ENCODE measurements at regions not wholly inside any gene's neighbourhood (a gene's known extent, or its start where the extent isn't known, plus 50 kb on each side); places are given as distances from the start of the nearest gene placed in this dataset.
A peak's percentile ranks its signal among the peaks of the same experiment; 100 is the strongest.

DNA sequence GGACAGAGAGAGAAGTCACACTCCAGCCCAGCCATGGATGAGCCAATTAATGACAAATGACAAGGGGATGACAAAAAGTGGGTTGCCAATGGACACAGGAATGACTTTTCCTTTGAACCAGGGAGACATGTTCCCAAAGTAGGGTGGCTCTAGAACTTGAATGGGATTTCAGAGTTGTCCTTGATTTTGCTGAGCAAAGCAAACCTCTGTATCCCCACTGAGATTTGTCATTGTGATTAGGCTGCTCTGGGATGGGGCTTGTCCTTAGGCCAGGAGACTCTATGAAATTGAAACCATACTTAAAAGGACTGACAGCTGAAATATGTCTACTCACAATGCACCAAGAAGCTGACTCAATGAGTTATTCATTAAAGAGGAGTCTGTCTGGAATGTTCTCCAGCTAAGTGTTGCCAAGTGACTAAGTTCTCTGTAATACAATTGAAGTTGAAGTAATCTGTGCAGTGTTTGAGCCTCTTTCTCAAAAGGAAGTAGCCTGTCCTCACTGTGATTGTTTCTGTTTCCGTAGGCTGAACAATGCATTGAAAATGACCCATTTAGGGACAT is 69.0 kb upstream of the PCDH9 start:
- no peak for TF ChIP-seq ESRRA (IDR thresholded peaks at IDR 0.05; ENCODE audit: borderline replicate concordance, low read length)
- no peak for TF ChIP-seq BCL3 (IDR thresholded peaks at IDR 0.05)
- no peak for TF ChIP-seq TFCP2L1 (CRISPR knock-in tag; IDR thresholded peaks at IDR 0.05)
- no peak for TF ChIP-seq RARB (CRISPR knock-in tag; IDR thresholded peaks at IDR 0.05)
- no peak for TF ChIP-seq SMC3 (IDR thresholded peaks at IDR 0.05)
- no peak for TF ChIP-seq HDAC2 (IDR thresholded peaks at IDR 0.05)
- peak; percentile 71 for TF ChIP-seq MAFK (IDR thresholded peaks at IDR 0.05; ENCODE audit: partially characterized antibody)
- no peak for TF ChIP-seq CBX2 (IDR thresholded peaks at IDR 0.05; ENCODE audit: borderline replicate concordance, low read depth)
- TF ChIP-seq POLR2A (IDR thresholded peaks at IDR 0.05; ENCODE audit: low read length) = no peak
- no peak for TF ChIP-seq EP300 (IDR thresholded peaks at IDR 0.05)
- no peak for TF ChIP-seq MAX (IDR thresholded peaks at IDR 0.05)
- TF ChIP-seq ZSCAN20 (CRISPR knock-in tag; IDR thresholded peaks at IDR 0.05) = no peak
- no peak for TF ChIP-seq CHD4 (IDR thresholded peaks at IDR 0.05; ENCODE audit: borderline replicate concordance)
- TF ChIP-seq CEBPB (IDR thresholded peaks at IDR 0.05) = no peak
- 0 out of 2 replicates have a peak, but pooled peaks have one; percentile 20 for TF ChIP-seq JUNB (IDR thresholded peaks at IDR 0.05)
- no peak for TF ChIP-seq REST (IDR thresholded peaks at IDR 0.05)
- no peak for TF ChIP-seq FOSL2 (IDR thresholded peaks at IDR 0.05)
- 0 out of 2 replicates have a peak, but pooled peaks have one; percentile 4 for TF ChIP-seq FOSL2 (CRISPR knock-in tag; IDR thresholded peaks at IDR 0.05)
- H3K27ac ChIP-seq = peak overlapping the region; percentile 54 to 57; a peak in 4 of 6 replicates
- POLR2A ChIA-PET = no interaction called here
- H3K4me1 ChIP-seq = peaks cover 6% of the 10 kb centered on the region; the same call in 1 of the 3 replicates
- H3K4me2 ChIP-seq = peak overlapping the region; percentile 42
- CTCF ChIA-PET = no interaction called here
- no peaks in the 10 kb centered on the region for H3K9me3 ChIP-seq
- DNase-seq (ENCODE audit: low read depth in 1 of 2, low spot score in 1 of 2) = peak in 1 of 2 experiments; percentile 47
- peak; percentile 82; a peak in 5 of 6 replicates for ATAC-seq
- no peak for FAIRE-seq
- WGBS (ENCODE audit: missing lambda C conversion rate) = 30% methylated on average over 1 of the region's 1 CpG
- H3K4me3 ChIP-seq = no peak overlapping the region

DNA sequence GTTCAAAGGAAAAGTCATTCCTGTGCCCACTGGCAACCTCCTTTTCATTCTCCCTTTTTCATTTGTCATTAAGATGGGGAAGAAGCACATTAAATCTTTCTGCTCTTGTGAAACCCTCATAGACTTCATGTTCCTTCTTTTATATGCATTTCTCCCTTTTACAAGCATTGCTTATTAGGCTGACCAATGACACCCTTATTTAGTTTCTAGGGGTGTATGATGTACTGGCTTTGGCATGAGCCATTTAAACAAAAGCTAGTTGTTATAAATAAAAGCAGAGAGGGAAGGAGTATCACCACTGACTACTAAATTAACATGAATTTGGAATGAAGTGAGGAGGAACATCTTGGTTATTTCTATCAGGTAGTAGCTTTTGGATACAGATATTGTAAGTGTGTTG is 68.2 kb upstream of the PCDH9 start:
- Histone ChIP-seq H3K4me2 (no peak overlapping the region), H3K27ac (no peak overlapping the region), H3K4me1 (peaks cover 6% of the 10 kb centered on the region; the same call in 1 of the 3 replicates), H3K4me3 (no peak overlapping the region), H3K9me3 (no peaks in the 10 kb centered on the region)
- FAIRE-seq = no peak
- no peak for ATAC-seq
- ChIA-PET POLR2A (no interaction called here), CTCF (no interaction called here)
- DNase-seq (ENCODE audit: low read depth in 1 of 2, low spot score in 1 of 2) = no peak
- TF ChIP-seq GATA3 (IDR thresholded peaks at IDR 0.05; ENCODE audit: borderline replicate concordance) (no peak), JUNB (IDR thresholded peaks at IDR 0.05) (no peak), NR3C1 (IDR thresholded peaks at IDR 0.05) (no peak), RFX5 (IDR thresholded peaks at IDR 0.05) (no peak), ZSCAN20 (CRISPR knock-in tag; IDR thresholded peaks at IDR 0.05) (no peak), CHD2 (IDR thresholded peaks at IDR 0.05; ENCODE audit: low read length, partially characterized antibody) (no peak), HOXA7 (CRISPR knock-in tag; IDR thresholded peaks at IDR 0.05) (no peak), EHMT2 (IDR thresholded peaks at IDR 0.05; ENCODE audit: low read depth) (no peak), ZNF302 (CRISPR knock-in tag; IDR thresholded peaks at IDR 0.05) (no peak)
- TF ChIP-seq, protein P1, sequence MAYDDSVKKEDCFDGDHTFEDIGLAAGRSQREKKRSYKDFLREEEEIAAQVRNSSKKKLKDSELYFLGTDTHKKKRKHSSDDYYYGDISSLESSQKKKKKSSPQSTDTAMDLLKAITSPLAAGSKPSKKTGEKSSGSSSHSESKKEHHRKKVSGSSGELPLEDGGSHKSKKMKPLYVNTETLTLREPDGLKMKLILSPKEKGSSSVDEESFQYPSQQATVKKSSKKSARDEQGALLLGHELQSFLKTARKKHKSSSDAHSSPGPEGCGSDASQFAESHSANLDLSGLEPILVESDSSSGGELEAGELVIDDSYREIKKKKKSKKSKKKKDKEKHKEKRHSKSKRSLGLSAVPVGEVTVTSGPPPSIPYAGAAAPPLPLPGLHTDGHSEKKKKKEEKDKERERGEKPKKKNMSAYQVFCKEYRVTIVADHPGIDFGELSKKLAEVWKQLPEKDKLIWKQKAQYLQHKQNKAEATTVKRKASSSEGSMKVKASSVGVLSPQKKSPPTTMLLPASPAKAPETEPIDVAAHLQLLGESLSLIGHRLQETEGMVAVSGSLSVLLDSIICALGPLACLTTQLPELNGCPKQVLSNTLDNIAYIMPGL (CRISPR knock-in tag; IDR thresholded peaks at IDR 0.05; ENCODE audit: borderline replicate concordance) = no peak
